ENCODE measurements at regions not wholly inside any gene's neighbourhood (a gene's known extent, or its start where the extent isn't known, plus 50 kb on each side); places are given as distances from the start of the nearest gene placed in this dataset.
"Not testable (repeated sequence)": the region's sequence is repeated elsewhere in the genome, so short reads cannot be mapped to it uniquely, and the experiment has no call there.

DNA sequence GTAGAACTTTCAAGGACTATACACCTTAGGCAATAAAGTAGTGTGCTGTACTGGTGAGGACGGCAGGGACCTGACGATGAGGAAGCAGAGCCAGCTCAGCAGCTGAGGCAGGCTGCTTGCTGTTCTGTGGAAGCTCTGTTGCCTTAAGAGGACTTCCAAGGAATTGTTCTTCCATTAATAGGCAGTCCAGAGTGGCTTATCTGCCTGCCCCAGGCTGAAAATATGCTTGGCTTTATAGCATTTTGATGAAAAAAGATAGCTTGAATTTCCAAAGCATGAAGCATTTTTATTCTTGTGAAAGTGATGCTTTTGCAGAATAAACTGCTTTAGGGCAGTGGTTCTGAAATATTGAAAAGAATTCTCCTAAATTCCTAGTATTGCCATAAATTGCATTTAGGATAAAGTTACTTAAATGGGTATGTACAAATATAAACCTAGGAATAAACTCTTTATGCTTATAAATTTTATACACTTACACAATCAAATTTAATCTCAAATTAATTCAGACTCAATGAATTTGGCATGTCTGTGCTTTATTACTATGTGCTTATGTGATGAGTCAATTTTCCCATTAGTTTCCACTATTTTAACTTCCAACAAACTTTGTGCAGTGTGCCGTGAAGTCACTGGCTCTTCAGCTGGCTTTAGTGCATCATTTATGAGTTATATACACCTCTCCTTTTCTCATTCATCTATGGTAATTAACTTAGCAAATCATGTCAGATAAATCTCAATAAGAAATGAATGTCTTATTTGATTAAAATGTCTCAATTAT is 231.0 kb upstream of the RASGRP1 start:
- Histone ChIP-seq H3K27me3 (ENCODE audit: low read depth, low read length) (peaks cover 19% of the 10 kb centered on the region; the same call in 1 of the 2 replicates), H3K27ac (ENCODE audit: low read length) (no peak overlapping the region), H3K4me1 (ENCODE audit: low read length) (no peaks in the 10 kb centered on the region), H3K4me2 (ENCODE audit: low read length) (no peak overlapping the region), H3K36me3 (replicated peaks; ENCODE audit: low read depth, low read length) (no peaks in the 10 kb centered on the region), H3K9me3 (ENCODE audit: insufficient read depth, low read length) (no peaks in the 10 kb centered on the region), H3K4me3 (ENCODE audit: low read length) (no peak overlapping the region), H4K20me1 (ENCODE audit: insufficient read depth, low read length) (no peaks in the 10 kb centered on the region), H3K9ac (ENCODE audit: low read length) (no peak overlapping the region), H2AFZ (ENCODE audit: low read depth, low read length) (no peak overlapping the region), H3K79me2 (ENCODE audit: low read length) (no peaks in the 10 kb centered on the region)
- no peak for TF ChIP-seq EZH2phosphoT487 (IDR thresholded peaks at IDR 0.05; ENCODE audit: low read depth)
- TF ChIP-seq, protein P1, sequence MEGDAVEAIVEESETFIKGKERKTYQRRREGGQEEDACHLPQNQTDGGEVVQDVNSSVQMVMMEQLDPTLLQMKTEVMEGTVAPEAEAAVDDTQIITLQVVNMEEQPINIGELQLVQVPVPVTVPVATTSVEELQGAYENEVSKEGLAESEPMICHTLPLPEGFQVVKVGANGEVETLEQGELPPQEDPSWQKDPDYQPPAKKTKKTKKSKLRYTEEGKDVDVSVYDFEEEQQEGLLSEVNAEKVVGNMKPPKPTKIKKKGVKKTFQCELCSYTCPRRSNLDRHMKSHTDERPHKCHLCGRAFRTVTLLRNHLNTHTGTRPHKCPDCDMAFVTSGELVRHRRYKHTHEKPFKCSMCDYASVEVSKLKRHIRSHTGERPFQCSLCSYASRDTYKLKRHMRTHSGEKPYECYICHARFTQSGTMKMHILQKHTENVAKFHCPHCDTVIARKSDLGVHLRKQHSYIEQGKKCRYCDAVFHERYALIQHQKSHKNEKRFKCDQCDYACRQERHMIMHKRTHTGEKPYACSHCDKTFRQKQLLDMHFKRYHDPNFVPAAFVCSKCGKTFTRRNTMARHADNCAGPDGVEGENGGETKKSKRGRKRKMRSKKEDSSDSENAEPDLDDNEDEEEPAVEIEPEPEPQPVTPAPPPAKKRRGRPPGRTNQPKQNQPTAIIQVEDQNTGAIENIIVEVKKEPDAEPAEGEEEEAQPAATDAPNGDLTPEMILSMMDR (IDR thresholded peaks at IDR 0.05; ENCODE audit: low read depth, low read length) = no peak

DNA sequence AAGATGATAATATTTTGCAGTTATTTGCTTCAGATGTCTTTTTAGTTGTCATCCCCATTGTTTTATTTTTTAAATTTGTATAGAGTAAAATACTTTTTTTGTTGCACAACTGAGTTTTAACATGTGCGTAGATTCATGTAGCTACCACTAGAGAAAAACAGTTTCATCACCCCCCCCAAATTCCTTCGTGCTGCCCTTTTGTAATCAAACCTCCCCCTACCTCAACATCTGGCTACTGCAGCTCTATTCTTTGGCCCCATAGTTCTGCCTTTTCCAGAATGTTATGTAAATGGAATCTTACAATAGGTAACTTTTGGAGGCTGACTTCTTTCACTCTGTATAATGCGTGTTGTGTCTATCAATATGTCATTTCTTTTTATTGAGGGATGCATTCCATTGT is 232.0 kb upstream of the RASGRP1 start:
- Histone ChIP-seq H2AFZ (ENCODE audit: low read depth, low read length) (no peak overlapping the region), H3K36me3 (replicated peaks; ENCODE audit: low read depth, low read length) (no peaks in the 10 kb centered on the region), H3K4me2 (ENCODE audit: low read length) (no peak overlapping the region), H3K9me3 (ENCODE audit: insufficient read depth, low read length) (no peaks in the 10 kb centered on the region), H4K20me1 (ENCODE audit: insufficient read depth, low read length) (no peaks in the 10 kb centered on the region), H3K9ac (ENCODE audit: low read length) (no peak overlapping the region), H3K4me1 (ENCODE audit: low read length) (no peaks in the 10 kb centered on the region), H3K27me3 (ENCODE audit: low read depth, low read length) (peaks cover 19% of the 10 kb centered on the region; the same call in 1 of the 2 replicates), H3K79me2 (ENCODE audit: low read length) (no peaks in the 10 kb centered on the region), H3K4me3 (ENCODE audit: low read length) (no peak overlapping the region), H3K27ac (ENCODE audit: low read length) (no peak overlapping the region)
- TF ChIP-seq EZH2phosphoT487 (IDR thresholded peaks at IDR 0.05; ENCODE audit: low read depth) = no peak
- TF ChIP-seq, protein P1 (IDR thresholded peaks at IDR 0.05; ENCODE audit: low read depth, low read length) = no peak

DNA sequence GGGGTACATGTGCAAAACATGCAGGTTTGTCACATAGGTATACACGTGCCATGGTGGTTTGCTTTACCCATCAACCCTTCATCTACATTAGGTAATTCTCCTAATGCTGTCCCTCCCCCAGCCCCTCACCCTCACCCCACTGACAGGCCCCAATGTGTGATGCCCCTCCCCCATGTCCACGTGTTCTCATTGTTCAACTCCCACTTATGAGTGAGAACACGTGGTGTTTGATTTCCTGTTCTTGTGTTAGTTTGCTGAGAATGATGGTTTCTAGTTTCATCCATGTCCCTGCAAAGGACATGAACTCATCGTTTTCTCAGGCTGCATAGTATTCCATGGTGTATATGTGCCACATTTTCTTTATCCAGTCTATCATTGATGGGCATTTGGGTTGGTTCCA is 232.9 kb upstream of the RASGRP1 start:
- not testable (repeated sequence) for H3K4me2 ChIP-seq (ENCODE audit: low read length)

DNA sequence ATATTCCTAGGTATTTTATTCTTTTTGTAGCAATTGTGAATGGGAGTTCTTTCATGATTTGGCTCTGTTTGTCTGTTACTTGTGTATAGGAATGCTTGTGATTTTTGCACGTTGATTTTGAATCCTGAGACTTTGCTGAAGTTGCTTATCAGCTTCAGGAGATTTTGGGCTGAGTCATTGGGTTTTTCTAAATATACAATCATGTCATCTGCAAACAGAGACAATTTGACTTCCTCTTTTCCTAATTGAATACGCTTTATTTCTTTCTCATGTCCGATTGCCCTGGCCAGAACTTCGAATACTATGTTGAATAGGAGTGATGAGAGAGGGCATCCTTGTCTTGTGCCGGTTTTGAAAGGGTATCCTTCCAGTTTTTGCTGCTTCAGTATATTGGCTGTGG is 234.6 kb upstream of the RASGRP1 start:
- not testable (repeated sequence) for H3K27ac ChIP-seq (ENCODE audit: low read length); H4K20me1 ChIP-seq (ENCODE audit: insufficient read depth, low read length); H3K79me2 ChIP-seq (ENCODE audit: low read length); H3K9me3 ChIP-seq (ENCODE audit: insufficient read depth, low read length); H3K36me3 ChIP-seq (replicated peaks; ENCODE audit: low read depth, low read length); H3K9ac ChIP-seq (ENCODE audit: low read length); H3K4me3 ChIP-seq (ENCODE audit: low read length); H3K4me1 ChIP-seq (ENCODE audit: low read length); H2AFZ ChIP-seq (ENCODE audit: low read depth, low read length); H3K4me2 ChIP-seq (ENCODE audit: low read length); H3K27me3 ChIP-seq (ENCODE audit: low read depth, low read length)

More for the DNA sequence above, 232.9 kb upstream of the RASGRP1 start:
- H3K4me1 ChIP-seq (ENCODE audit: low read length); H3K9me3 ChIP-seq (ENCODE audit: insufficient read depth, low read length); H3K9ac ChIP-seq (ENCODE audit: low read length); H3K27ac ChIP-seq (ENCODE audit: low read length); H3K36me3 ChIP-seq (replicated peaks; ENCODE audit: low read depth, low read length); H4K20me1 ChIP-seq (ENCODE audit: insufficient read depth, low read length); H3K79me2 ChIP-seq (ENCODE audit: low read length); H3K4me3 ChIP-seq (ENCODE audit: low read length); H2AFZ ChIP-seq (ENCODE audit: low read depth, low read length): not testable (repeated sequence)
- H3K27me3 ChIP-seq (ENCODE audit: low read depth, low read length) = peaks cover 19% of the 10 kb centered on the region; the same call in 1 of the 2 replicates

DNA sequence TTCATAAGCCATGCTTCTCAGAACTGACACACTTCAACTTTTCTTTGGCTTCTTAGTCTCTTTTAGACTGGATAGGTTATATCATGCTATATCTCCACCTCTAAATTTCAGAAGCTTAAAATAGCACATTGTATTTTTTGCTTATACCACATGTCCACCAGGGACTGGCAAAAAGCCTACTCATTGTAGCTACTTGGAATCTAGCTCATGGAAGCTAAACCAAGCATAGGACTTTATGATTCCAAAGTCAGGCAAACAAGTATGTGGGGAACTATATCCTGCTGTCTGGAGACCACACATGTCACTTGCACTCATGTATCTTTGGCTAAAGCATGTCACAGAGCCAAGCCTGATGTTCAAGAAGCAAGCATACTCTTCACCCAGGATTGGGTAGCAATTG is 245.0 kb upstream of the RASGRP1 start:
- H4K20me1 ChIP-seq (ENCODE audit: insufficient read depth, low read length) = no peaks in the 10 kb centered on the region
- H3K4me1 ChIP-seq (ENCODE audit: low read length) = no peaks in the 10 kb centered on the region
- peaks cover 8% of the 10 kb centered on the region; the same call in 1 of the 2 replicates for H3K27me3 ChIP-seq (ENCODE audit: low read depth, low read length)
- H3K9me3 ChIP-seq (ENCODE audit: insufficient read depth, low read length) = no peaks in the 10 kb centered on the region
- no peak overlapping the region for H2AFZ ChIP-seq (ENCODE audit: low read depth, low read length)
- H3K9ac ChIP-seq (ENCODE audit: low read length) = no peak overlapping the region
- no peaks in the 10 kb centered on the region for H3K79me2 ChIP-seq (ENCODE audit: low read length)
- H3K4me3 ChIP-seq (ENCODE audit: low read length) = no peak overlapping the region
- H3K36me3 ChIP-seq (replicated peaks; ENCODE audit: low read depth, low read length) = no peaks in the 10 kb centered on the region
- no peak overlapping the region for H3K4me2 ChIP-seq (ENCODE audit: low read length)
- no peak for TF ChIP-seq EZH2phosphoT487 (IDR thresholded peaks at IDR 0.05; ENCODE audit: low read depth)
- TF ChIP-seq, protein P1 (IDR thresholded peaks at IDR 0.05; ENCODE audit: low read depth, low read length) = no peak
- H3K27ac ChIP-seq (ENCODE audit: low read length) = no peak overlapping the region

Data from OCI-LY3 (cell line).